ENCODE measurements at regions not wholly inside any gene's neighbourhood (a gene's known extent, or its start where the extent isn't known, plus 50 kb on each side); places are given as distances from the start of the nearest gene placed in this dataset.

GRCh38 chr15:61682891-61683735 is 377.1 kb downstream of the VPS13C start:
- Histone ChIP-seq H3K4me1 (ENCODE audit: insufficient read depth, low read length) (peaks cover 19% of the 10 kb centered on the region), H3K9ac (ENCODE audit: low read depth, low read length) (no peak overlapping the region), H3K9me3 (ENCODE audit: control insufficient read depth, insufficient read depth, low read length) (no peaks in the 10 kb centered on the region), H3K36me3 (ENCODE audit: insufficient read depth, low read length) (no peaks in the 10 kb centered on the region; the same call in 1 of the 2 replicates)

- Histone ChIP-seq H3K9ac (ENCODE audit: low read depth, low read length) (no peak overlapping the region), H3K36me3 (ENCODE audit: insufficient read depth, low read length) (no peaks in the 10 kb centered on the region; the same call in 1 of the 2 replicates), H3K9me3 (ENCODE audit: control insufficient read depth, insufficient read depth, low read length) (peaks cover 3% of the 10 kb centered on the region; the same call in 1 of the 2 replicates), H3K4me1 (ENCODE audit: insufficient read depth, low read length) (peaks cover 19% of the 10 kb centered on the region)
Measured at GRCh38 chr15:61681676-61682075, 378.6 kb downstream of the VPS13C start.

- H3K4me1 ChIP-seq (ENCODE audit: insufficient read depth, low read length), result peaks cover 19% of the 10 kb centered on the region
- peaks cover 3% of the 10 kb centered on the region; the same call in 1 of the 2 replicates for H3K9me3 ChIP-seq (ENCODE audit: control insufficient read depth, insufficient read depth, low read length)
- H3K36me3 ChIP-seq (ENCODE audit: insufficient read depth, low read length), result no peaks in the 10 kb centered on the region; the same call in 1 of the 2 replicates
- no peak overlapping the region for H3K9ac ChIP-seq (ENCODE audit: low read depth, low read length)
Measured at GRCh38 chr15:61681038-61681418, 379.2 kb downstream of the VPS13C start.

- Histone ChIP-seq H3K4me1 (ENCODE audit: insufficient read depth, low read length) (peaks cover 19% of the 10 kb centered on the region), H3K36me3 (ENCODE audit: insufficient read depth, low read length) (no peaks in the 10 kb centered on the region; the same call in 1 of the 2 replicates), H3K9ac (ENCODE audit: low read depth, low read length) (no peak overlapping the region), H3K9me3 (ENCODE audit: control insufficient read depth, insufficient read depth, low read length) (peaks cover 3% of the 10 kb centered on the region; the same call in 1 of the 2 replicates)
Measured at GRCh38 chr15:61680260-61681037, 379.8 kb downstream of the VPS13C start.

GRCh38 chr15:61671736-61672135 is 388.5 kb downstream of the VPS13C start:
- Histone ChIP-seq H3K36me3 (ENCODE audit: insufficient read depth, low read length) (no peaks in the 10 kb centered on the region), H3K4me1 (ENCODE audit: insufficient read depth, low read length) (no peaks in the 10 kb centered on the region), H3K9ac (ENCODE audit: low read depth, low read length) (no peak overlapping the region), H3K9me3 (ENCODE audit: control insufficient read depth, insufficient read depth, low read length) (no peaks in the 10 kb centered on the region)

- H3K9me3 ChIP-seq (ENCODE audit: control insufficient read depth, insufficient read depth, low read length), result no peaks in the 10 kb centered on the region
- H3K4me1 ChIP-seq (ENCODE audit: insufficient read depth, low read length), result no peaks in the 10 kb centered on the region
- no peaks in the 10 kb centered on the region for H3K36me3 ChIP-seq (ENCODE audit: insufficient read depth, low read length)
- no peak overlapping the region for H3K9ac ChIP-seq (ENCODE audit: low read depth, low read length)
Measured at GRCh38 chr15:61668444-61668843, 391.8 kb downstream of the VPS13C start.

- Histone ChIP-seq H3K9ac (ENCODE audit: low read depth, low read length) (no peak overlapping the region), H3K4me1 (ENCODE audit: insufficient read depth, low read length) (no peaks in the 10 kb centered on the region), H3K9me3 (ENCODE audit: control insufficient read depth, insufficient read depth, low read length) (no peaks in the 10 kb centered on the region), H3K36me3 (ENCODE audit: insufficient read depth, low read length) (no peaks in the 10 kb centered on the region)
Measured at GRCh38 chr15:61661791-61662190, 398.5 kb downstream of the VPS13C start.

- Histone ChIP-seq H3K36me3 (ENCODE audit: insufficient read depth, low read length) (no peaks in the 10 kb centered on the region), H3K9me3 (ENCODE audit: control insufficient read depth, insufficient read depth, low read length) (no peaks in the 10 kb centered on the region), H3K9ac (ENCODE audit: low read depth, low read length) (no peak overlapping the region), H3K4me1 (ENCODE audit: insufficient read depth, low read length) (no peaks in the 10 kb centered on the region)
Measured at GRCh38 chr15:61660579-61660978, 399.7 kb downstream of the VPS13C start.

- no peak overlapping the region for H3K9ac ChIP-seq (ENCODE audit: low read depth, low read length)
- H3K36me3 ChIP-seq (ENCODE audit: insufficient read depth, low read length), result no peaks in the 10 kb centered on the region
- H3K9me3 ChIP-seq (ENCODE audit: control insufficient read depth, insufficient read depth, low read length), result no peaks in the 10 kb centered on the region
- H3K4me1 ChIP-seq (ENCODE audit: insufficient read depth, low read length), result no peaks in the 10 kb centered on the region
Measured at GRCh38 chr15:61659566-61660190, 400.6 kb downstream of the VPS13C start.

GRCh38 chr15:61657461-61657860 is 402.8 kb downstream of the VPS13C start:
- Histone ChIP-seq H3K36me3 (ENCODE audit: insufficient read depth, low read length) (no peaks in the 10 kb centered on the region), H3K4me1 (ENCODE audit: insufficient read depth, low read length) (0 out of 2 replicates have a peak, but pooled peaks cover 5% of the 10 kb centered on the region), H3K9me3 (ENCODE audit: control insufficient read depth, insufficient read depth, low read length) (no peaks in the 10 kb centered on the region), H3K9ac (ENCODE audit: low read depth, low read length) (no peak overlapping the region)

- Histone ChIP-seq H3K4me1 (ENCODE audit: insufficient read depth, low read length) (0 out of 2 replicates have a peak, but pooled peaks cover 5% of the 10 kb centered on the region), H3K9ac (ENCODE audit: low read depth, low read length) (no peak overlapping the region), H3K36me3 (ENCODE audit: insufficient read depth, low read length) (no peaks in the 10 kb centered on the region), H3K9me3 (ENCODE audit: control insufficient read depth, insufficient read depth, low read length) (no peaks in the 10 kb centered on the region)
Measured at GRCh38 chr15:61656391-61656790, 403.9 kb downstream of the VPS13C start.

- no peak overlapping the region for H3K9ac ChIP-seq (ENCODE audit: low read depth, low read length)
- H3K9me3 ChIP-seq (ENCODE audit: control insufficient read depth, insufficient read depth, low read length), result no peaks in the 10 kb centered on the region
- 0 out of 2 replicates have a peak, but pooled peaks cover 5% of the 10 kb centered on the region for H3K4me1 ChIP-seq (ENCODE audit: insufficient read depth, low read length)
- H3K36me3 ChIP-seq (ENCODE audit: insufficient read depth, low read length), result no peaks in the 10 kb centered on the region
Measured at GRCh38 chr15:61655881-61656280, 404.4 kb downstream of the VPS13C start.

GRCh38 chr15:61654918-61655317 is 405.3 kb downstream of the VPS13C start:
- H3K9me3 ChIP-seq (ENCODE audit: control insufficient read depth, insufficient read depth, low read length), result no peaks in the 10 kb centered on the region
- no peaks in the 10 kb centered on the region for H3K36me3 ChIP-seq (ENCODE audit: insufficient read depth, low read length)
- 0 out of 2 replicates have a peak, but pooled peaks cover 5% of the 10 kb centered on the region for H3K4me1 ChIP-seq (ENCODE audit: insufficient read depth, low read length)
- H3K9ac ChIP-seq (ENCODE audit: low read depth, low read length), result no peak overlapping the region

GRCh38 chr15:61654002-61654740 is 406.1 kb downstream of the VPS13C start:
- H3K36me3 ChIP-seq (ENCODE audit: insufficient read depth, low read length), result no peaks in the 10 kb centered on the region
- H3K9me3 ChIP-seq (ENCODE audit: control insufficient read depth, insufficient read depth, low read length), result no peaks in the 10 kb centered on the region
- H3K4me1 ChIP-seq (ENCODE audit: insufficient read depth, low read length), result 0 out of 2 replicates have a peak, but pooled peaks cover 5% of the 10 kb centered on the region
- H3K9ac ChIP-seq (ENCODE audit: low read depth, low read length), result no peak overlapping the region

All from ES-I3 (cell line).